ENCODE measurements at regions not wholly inside any gene's neighbourhood (a gene's known extent, or its start where the extent isn't known, plus 50 kb on each side); places are given as distances from the start of the nearest gene placed in this dataset.

- no peak for TF ChIP-seq TCF4 (CRISPR knock-in tag; IDR thresholded peaks at IDR 0.05; ENCODE audit: borderline replicate concordance)
- ATAC-seq: no peak
Observed at GRCh38 chr13:73268306-73268705, 209.5 kb downstream of the KLF5 start.

- ATAC-seq: no peak
- TF ChIP-seq RARB (CRISPR knock-in tag; IDR thresholded peaks at IDR 0.05): no peak
- no peak for TF ChIP-seq TCF4 (CRISPR knock-in tag; IDR thresholded peaks at IDR 0.05; ENCODE audit: borderline replicate concordance)
- no peak for TF ChIP-seq TSHZ2 (CRISPR knock-in tag; IDR thresholded peaks at IDR 0.05)
- TF ChIP-seq CSDC2 (CRISPR knock-in tag; IDR thresholded peaks at IDR 0.05): no peak
- no peak for TF ChIP-seq ISL1 (CRISPR knock-in tag; IDR thresholded peaks at IDR 0.05)
Observed at GRCh38 chr13:73266640-73267180, 207.9 kb downstream of the KLF5 start.

GRCh38 chr13:73262862-73263627 is 204.2 kb downstream of the KLF5 start:
- no peak for TF ChIP-seq ARNTL (CRISPR knock-in tag; IDR thresholded peaks at IDR 0.05; ENCODE audit: borderline replicate concordance, low read depth)
- no peak for TF ChIP-seq OSR1 (CRISPR knock-in tag; IDR thresholded peaks at IDR 0.05)
- TF ChIP-seq GLIS3 (CRISPR knock-in tag; IDR thresholded peaks at IDR 0.05): no peak
- no peak for TF ChIP-seq TSHZ2 (CRISPR knock-in tag; IDR thresholded peaks at IDR 0.05)
- no peak for TF ChIP-seq TOX (CRISPR knock-in tag; IDR thresholded peaks at IDR 0.05; ENCODE audit: borderline replicate concordance)
- TF ChIP-seq ISL1 (CRISPR knock-in tag; IDR thresholded peaks at IDR 0.05): no peak
- no peak for TF ChIP-seq ZNF565 (CRISPR knock-in tag; conservative IDR thresholded peaks at IDR 0.05; ENCODE audit: low read depth)
- TF ChIP-seq ZNF8 (CRISPR knock-in tag; IDR thresholded peaks at IDR 0.05): no peak
- no peak for TF ChIP-seq POU6F1 (CRISPR knock-in tag; IDR thresholded peaks at IDR 0.05; ENCODE audit: borderline replicate concordance, low read depth)
- no peak for TF ChIP-seq CSRNP3 (CRISPR knock-in tag; IDR thresholded peaks at IDR 0.05)
- no peak for TF ChIP-seq CSDC2 (CRISPR knock-in tag; IDR thresholded peaks at IDR 0.05)
- no peak for TF ChIP-seq SNAI2 (CRISPR knock-in tag; IDR thresholded peaks at IDR 0.05)
- TF ChIP-seq RARB (CRISPR knock-in tag; IDR thresholded peaks at IDR 0.05): no peak
- TF ChIP-seq ZNF70 (CRISPR knock-in tag; IDR thresholded peaks at IDR 0.05): no peak
- no peak for TF ChIP-seq CREB5 (CRISPR knock-in tag; IDR thresholded peaks at IDR 0.05; ENCODE audit: low read depth)
- no peak for TF ChIP-seq ZFP30 (CRISPR knock-in tag; IDR thresholded peaks at IDR 0.05)
- no peak for TF ChIP-seq ESRRG (CRISPR knock-in tag; IDR thresholded peaks at IDR 0.05)
- no peak for TF ChIP-seq PPARA (CRISPR knock-in tag; IDR thresholded peaks at IDR 0.05; ENCODE audit: borderline replicate concordance)
- no peak for TF ChIP-seq BACH2 (CRISPR knock-in tag; IDR thresholded peaks at IDR 0.05; ENCODE audit: borderline replicate concordance)
- ATAC-seq: no peak
